ENCODE measurements at regions not wholly inside any gene's neighbourhood (a gene's known extent, or its start where the extent isn't known, plus 50 kb on each side); places are given as distances from the start of the nearest gene placed in this dataset.

DNA sequence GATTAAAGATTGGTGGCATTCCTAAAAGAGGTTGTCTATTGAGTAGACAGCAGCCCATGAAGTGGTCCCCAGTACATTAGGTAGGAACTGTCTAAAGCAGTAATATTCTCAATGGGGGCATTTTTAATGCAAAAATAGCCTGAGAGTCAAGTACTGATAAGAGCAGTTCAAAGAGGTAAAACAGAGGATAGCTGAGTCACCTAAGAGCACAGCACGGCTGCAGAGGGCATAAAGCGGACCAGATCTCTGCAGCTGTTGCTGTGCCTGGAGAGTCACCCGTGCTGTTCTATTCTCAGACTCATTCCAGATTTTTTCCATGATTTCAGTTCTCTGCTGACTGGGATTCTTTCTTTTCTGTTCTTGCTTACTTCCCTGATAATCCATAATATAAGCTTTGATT lies 313.2 kb downstream of the OLFM3 start:
- CTCF ChIA-PET (ENCODE audit: low intra/inter-chr PET ratio, low total read pairs): no interaction called here

GRCh38 chr1:101697072-101697471 lies 299.7 kb downstream of the OLFM3 start:
- ChIA-PET POLR2A (no interaction called here), CTCF (ENCODE audit: low intra/inter-chr PET ratio, low total read pairs) (no interaction called here)
- Histone ChIP-seq H2AFZ (ENCODE audit: low read length) (no peak overlapping the region), H3K36me3 (replicated peaks in 1 of 2; ENCODE audit: control insufficient read depth in 1 of 2, insufficient read depth in 2 of 2, low read length in 2 of 2) (no peaks in the 10 kb centered on the region), H3K9me3 (ENCODE audit: low read length) (no peaks in the 10 kb centered on the region), H4K20me1 (ENCODE audit: insufficient read depth, low read length) (no peaks in the 10 kb centered on the region), H3K27me3 (ENCODE audit: control insufficient read depth in 1 of 2, insufficient read depth in 2 of 2, low read length in 2 of 2) (no peaks in the 10 kb centered on the region), H3K4me2 (ENCODE audit: low read depth, low read length) (no peak overlapping the region), H3K9ac (ENCODE audit: insufficient read depth, low read depth, low read length) (no peak overlapping the region), H3K27ac (ENCODE audit: extremely low read length, insufficient read depth, low read length) (no peak overlapping the region), H3K79me2 (ENCODE audit: insufficient read depth, low read length) (no peaks in the 10 kb centered on the region), H3K4me3 (replicated peaks in 1 of 3; ENCODE audit: insufficient read depth in 1 of 3, low read depth in 2 of 3, low read length in 3 of 3) (no peak overlapping the region), H3K4me1 (ENCODE audit: insufficient read depth, low read length) (no peaks in the 10 kb centered on the region)
- no peak for FAIRE-seq
- no peak for DNase-seq (ENCODE audit: low spot score)
- 0% methylated on average over 1 of the region's 1 CpG for WGBS (ENCODE audit: low lambda C conversion rate)
- ATAC-seq: no peak
- intact Hi-C loops (cut with micrococcal nuclease; ENCODE audit: unreplicated experiment): no loop called here
- in situ Hi-C loops (cut with HindIII; ENCODE audit: extremely low pct_ligation_motif_present, low pct_unique_long_range_greater_than_20kb): no loop called here
- no TSS peak for BruUV-seq (replicated peaks)
- no peak for TF ChIP-seq ZNF569 (CRISPR knock-in tag; IDR thresholded peaks at IDR 0.05; ENCODE audit: borderline replicate concordance)
- no peak for TF ChIP-seq ZNF746 (CRISPR knock-in tag; IDR thresholded peaks at IDR 0.05)
- no peak for TF ChIP-seq POLR2AphosphoS2 (IDR thresholded peaks at IDR 0.05; ENCODE audit: low read depth, low read length)
- TF ChIP-seq PAWR (CRISPR knock-in tag; IDR thresholded peaks at IDR 0.05; ENCODE audit: borderline replicate concordance): no peak
- no peak for TF ChIP-seq SOX6 (IDR thresholded peaks at IDR 0.05)
- TF ChIP-seq SOX6 (CRISPR knock-in tag; IDR thresholded peaks at IDR 0.05): no peak
- no peak for TF ChIP-seq NR2F6 (IDR thresholded peaks at IDR 0.05)
- no peak for TF ChIP-seq NR2F6 (CRISPR knock-in tag; IDR thresholded peaks at IDR 0.05)
- TF ChIP-seq ZNF292 (CRISPR knock-in tag; IDR thresholded peaks at IDR 0.05; ENCODE audit: borderline replicate concordance, low read depth): no peak
- TF ChIP-seq HNRNPLL (IDR thresholded peaks at IDR 0.05; ENCODE audit: low read depth, low read length, poor library complexity, severe bottlenecking): no peak
- TF ChIP-seq, protein P1, sequence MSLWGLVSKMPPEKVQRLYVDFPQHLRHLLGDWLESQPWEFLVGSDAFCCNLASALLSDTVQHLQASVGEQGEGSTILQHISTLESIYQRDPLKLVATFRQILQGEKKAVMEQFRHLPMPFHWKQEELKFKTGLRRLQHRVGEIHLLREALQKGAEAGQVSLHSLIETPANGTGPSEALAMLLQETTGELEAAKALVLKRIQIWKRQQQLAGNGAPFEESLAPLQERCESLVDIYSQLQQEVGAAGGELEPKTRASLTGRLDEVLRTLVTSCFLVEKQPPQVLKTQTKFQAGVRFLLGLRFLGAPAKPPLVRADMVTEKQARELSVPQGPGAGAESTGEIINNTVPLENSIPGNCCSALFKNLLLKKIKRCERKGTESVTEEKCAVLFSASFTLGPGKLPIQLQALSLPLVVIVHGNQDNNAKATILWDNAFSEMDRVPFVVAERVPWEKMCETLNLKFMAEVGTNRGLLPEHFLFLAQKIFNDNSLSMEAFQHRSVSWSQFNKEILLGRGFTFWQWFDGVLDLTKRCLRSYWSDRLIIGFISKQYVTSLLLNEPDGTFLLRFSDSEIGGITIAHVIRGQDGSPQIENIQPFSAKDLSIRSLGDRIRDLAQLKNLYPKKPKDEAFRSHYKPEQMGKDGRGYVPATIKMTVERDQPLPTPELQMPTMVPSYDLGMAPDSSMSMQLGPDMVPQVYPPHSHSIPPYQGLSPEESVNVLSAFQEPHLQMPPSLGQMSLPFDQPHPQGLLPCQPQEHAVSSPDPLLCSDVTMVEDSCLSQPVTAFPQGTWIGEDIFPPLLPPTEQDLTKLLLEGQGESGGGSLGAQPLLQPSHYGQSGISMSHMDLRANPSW (CRISPR knock-in tag; IDR thresholded peaks at IDR 0.05; ENCODE audit: borderline replicate concordance): no peak
- no peak for TF ChIP-seq SALL2 (CRISPR knock-in tag; IDR thresholded peaks at IDR 0.05)
- TF ChIP-seq MXD1 (CRISPR knock-in tag; IDR thresholded peaks at IDR 0.05): no peak

More for the DNA sequence above, 313.2 kb downstream of the OLFM3 start:
- in situ Hi-C loops (cut with HindIII; ENCODE audit: extremely low pct_ligation_motif_present, low pct_unique_long_range_greater_than_20kb) (no loop called here), intact Hi-C loops (cut with micrococcal nuclease; ENCODE audit: unreplicated experiment) (no loop called here)
- Histone ChIP-seq H3K4me1 (ENCODE audit: insufficient read depth, low read length) (no peaks in the 10 kb centered on the region), H3K4me2 (ENCODE audit: low read depth, low read length) (no peak overlapping the region), H3K36me3 (replicated peaks in 1 of 2; ENCODE audit: control insufficient read depth in 1 of 2, insufficient read depth in 2 of 2, low read length in 2 of 2) (no peaks in the 10 kb centered on the region), H3K79me2 (ENCODE audit: insufficient read depth, low read length) (no peaks in the 10 kb centered on the region), H2AFZ (ENCODE audit: low read length) (no peak overlapping the region), H3K4me3 (replicated peaks in 1 of 3; ENCODE audit: insufficient read depth in 1 of 3, low read depth in 2 of 3, low read length in 3 of 3) (no peak overlapping the region), H4K20me1 (ENCODE audit: insufficient read depth, low read length) (no peaks in the 10 kb centered on the region), H3K27ac (ENCODE audit: extremely low read length, insufficient read depth, low read length) (no peak overlapping the region), H3K27me3 (ENCODE audit: control insufficient read depth in 1 of 2, insufficient read depth in 2 of 2, low read length in 2 of 2) (no peaks in the 10 kb centered on the region), H3K9me3 (ENCODE audit: low read length) (no peaks in the 10 kb centered on the region), H3K9ac (ENCODE audit: insufficient read depth, low read depth, low read length) (no peak overlapping the region)
- TF ChIP-seq SMC3 (IDR thresholded peaks at IDR 0.05; ENCODE audit: low read length) (no peak), ETV6 (CRISPR knock-in tag; conservative IDR thresholded peaks at IDR 0.05) (no peak), HMG20B (CRISPR knock-in tag; conservative IDR thresholded peaks at IDR 0.05) (no peak)
- BruUV-seq (replicated peaks): no TSS peak
- POLR2A ChIA-PET: no interaction called here
- DNase-seq (ENCODE audit: low spot score): no peak
- WGBS (ENCODE audit: low lambda C conversion rate): 10% methylated on average over 3 of the region's 3 CpGs
- ATAC-seq: no peak
- FAIRE-seq: no peak

All from HepG2 (cell line).